Activated CD4-positive, alpha-beta T cell treated with anti-CD3 and anti-CD28 coated beads for 48 hours (primary cell): ENCODE measurements at regions not wholly inside any gene's neighbourhood (a gene's known extent, or its start where the extent isn't known, plus 50 kb on each side); places are given as distances from the start of the nearest gene placed in this dataset.
A peak's percentile ranks its signal among the peaks of the same experiment; 100 is the strongest.
"Not testable (repeated sequence)": the region's sequence is repeated elsewhere in the genome, so short reads cannot be mapped to it uniquely, and the experiment has no call there.

Experiments used
- DNase-seq: peaks from one replicate; pipeline ENCODE4 v3.0.0-alpha.2; 2020

DNA sequence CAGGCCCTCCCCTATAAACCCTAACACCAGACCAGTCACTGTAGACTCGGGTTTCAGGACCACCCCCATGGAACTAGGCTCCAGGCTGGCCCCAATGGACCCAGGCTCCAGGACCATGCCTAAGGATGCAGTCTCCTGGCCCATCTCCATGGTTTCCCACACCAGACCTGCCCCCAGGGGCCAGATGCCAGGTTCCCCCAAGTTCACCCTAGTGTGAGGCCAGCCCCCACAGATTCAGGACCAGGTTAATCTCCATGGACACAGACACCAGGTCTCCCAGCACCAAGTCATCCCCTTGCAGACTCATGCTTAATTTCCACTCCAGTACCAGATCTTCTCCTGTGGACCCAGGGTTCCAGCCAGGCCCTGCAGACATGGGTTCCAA lies 103.8 kb upstream of the LANCL2 start:
- DNase-seq: no peak

DNA sequence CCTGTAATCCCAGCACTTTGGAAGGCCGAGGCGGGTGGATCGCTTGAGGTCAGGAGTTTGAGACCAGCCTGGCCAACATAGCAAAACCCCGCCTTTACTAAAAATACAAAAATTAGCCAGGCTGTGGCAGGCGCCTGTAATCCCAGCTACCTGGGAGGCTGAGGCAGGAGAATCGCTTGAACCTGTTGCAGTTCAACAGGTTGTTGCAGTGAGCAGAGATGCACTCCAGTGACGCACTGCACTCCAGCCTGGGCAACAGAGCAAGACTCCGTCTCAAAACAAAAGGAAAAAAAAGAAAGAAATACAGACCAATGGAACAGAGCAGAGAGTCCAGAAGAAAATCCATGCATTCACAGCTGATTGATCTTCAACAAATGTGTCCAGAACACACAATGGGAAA lies 99.8 kb upstream of the LANCL2 start:
- DNase-seq: not testable (repeated sequence)

GRCh38 chr7:55265836-55266642 lies 99.1 kb upstream of the LANCL2 start:
- no peak for DNase-seq

GRCh38 chr7:55271069-55271626 lies 94.0 kb upstream of the LANCL2 start:
- no peak for DNase-seq

DNA sequence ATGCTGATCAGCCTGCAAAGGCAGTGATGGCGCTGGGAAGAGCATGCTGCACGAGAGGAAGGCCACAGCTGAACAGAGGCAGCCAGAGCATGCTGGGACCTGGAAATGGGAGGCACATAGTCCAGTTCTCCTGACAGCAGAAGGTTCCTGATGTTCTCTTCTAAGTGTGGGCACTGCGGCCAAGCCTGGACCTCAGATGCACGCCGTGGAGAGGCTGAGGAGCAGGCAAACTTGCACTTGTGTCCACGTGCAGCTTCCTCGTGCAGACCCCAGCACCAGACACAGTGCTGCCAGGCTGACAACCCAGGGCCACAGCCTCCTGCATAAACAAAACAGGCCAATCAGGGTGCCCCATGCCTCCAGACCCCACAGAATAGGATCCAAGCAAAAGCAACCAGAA lies 93.5 kb upstream of the LANCL2 start:
- DNase-seq: no peak

DNA sequence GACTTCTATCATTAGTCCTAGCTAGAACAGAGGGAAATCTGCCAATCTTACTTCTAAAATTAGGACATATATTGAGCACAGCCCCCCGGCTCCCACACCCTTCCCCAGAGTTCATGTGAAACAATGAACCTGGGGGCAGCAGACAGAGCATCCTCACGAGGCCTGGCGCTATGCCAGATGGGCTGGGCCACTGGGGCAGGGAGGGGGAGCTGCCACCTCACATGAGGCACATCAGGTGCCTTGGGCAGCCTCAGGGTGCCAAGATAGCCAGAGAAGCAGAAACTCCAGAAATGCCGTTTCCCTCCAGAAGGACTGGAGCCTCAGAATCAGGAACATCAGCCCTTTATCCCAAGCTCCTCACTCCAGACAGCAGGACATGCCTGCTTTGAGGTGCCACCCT lies 92.8 kb upstream of the LANCL2 start:
- no peak for DNase-seq

- DNase-seq: no peak
These were observed 91.8 kb upstream of the LANCL2 start for GRCh38 chr7:55273186-55273980.

GRCh38 chr7:55274156-55274555 lies 91.0 kb upstream of the LANCL2 start:
- no peak for DNase-seq

DNA sequence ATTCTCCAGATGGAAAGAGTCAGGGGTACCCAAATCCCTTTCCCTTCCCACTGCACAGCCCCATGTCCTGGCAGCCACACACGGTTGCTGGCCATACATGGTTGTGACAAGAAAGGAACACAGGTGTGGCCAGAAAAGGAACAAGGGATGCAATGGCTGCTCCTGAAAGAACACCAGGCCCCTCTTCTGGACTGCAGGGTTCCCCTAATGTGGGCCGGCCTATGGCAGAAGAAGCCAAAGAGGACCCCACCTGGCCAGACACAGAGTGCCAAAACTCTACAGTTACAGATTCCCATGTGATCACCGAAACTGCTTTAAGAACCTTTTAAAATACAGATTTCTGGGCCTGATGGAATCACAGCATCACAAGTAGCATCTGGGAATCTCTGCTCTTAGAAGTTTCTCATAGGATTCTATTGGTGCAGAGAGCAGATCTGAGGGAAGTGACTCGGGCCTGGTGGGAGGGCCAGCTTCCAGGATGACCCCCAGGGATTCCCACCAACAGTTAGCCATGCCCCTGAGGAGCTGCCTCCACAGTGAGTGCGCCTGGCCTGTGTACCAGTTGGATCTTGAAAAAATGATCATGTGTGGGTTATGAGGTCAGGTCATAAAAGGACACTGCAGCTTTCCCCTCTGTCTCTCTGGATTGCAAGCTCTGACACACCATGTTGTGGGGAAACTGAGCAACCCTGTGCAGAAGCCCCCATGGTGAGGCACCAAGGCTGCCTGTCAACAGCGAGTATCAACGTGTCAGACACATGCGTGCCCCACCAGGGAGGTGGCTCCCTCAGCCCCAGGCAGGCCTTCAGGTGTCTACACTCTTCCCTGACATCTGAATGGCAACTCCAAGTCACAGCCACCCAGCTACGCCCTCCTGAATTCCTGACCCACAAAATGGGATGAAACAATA lies 89.6 kb upstream of the LANCL2 start:
- DNase-seq: no peak

DNA sequence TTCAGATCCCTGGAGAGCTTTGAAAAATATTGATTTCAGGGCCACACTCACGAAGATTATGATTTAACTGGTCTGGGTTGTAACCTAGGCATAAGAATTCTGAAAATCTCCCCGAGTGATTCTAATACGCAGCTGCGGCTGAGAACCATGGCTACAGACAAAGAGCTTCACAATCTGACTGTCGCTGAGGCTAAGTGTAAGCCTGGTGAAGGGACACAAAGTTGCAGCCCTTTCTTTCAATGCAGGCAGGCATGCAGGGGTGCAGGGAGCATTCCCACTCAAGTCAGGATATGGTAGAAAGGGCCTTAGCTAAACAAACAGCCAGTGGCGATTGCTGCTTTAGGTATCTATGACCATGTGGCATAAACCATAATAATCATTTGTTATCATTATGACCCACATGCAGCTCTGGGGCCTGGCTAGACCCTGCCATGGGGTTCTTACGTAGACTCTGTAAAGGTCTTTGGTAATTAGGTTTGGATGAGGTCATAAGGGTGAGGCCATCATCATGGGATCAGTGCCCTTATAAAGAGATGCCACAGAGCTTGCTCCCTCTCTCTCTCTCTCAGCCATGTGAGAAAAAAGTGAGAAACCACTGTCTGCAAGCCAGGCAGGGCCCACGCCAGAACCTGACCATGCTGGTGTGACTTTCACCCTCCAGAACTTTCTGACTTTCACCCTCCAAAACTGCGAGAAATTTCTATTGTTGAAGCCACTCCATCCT lies 88.4 kb upstream of the LANCL2 start:
- DNase-seq: no peak

DNA sequence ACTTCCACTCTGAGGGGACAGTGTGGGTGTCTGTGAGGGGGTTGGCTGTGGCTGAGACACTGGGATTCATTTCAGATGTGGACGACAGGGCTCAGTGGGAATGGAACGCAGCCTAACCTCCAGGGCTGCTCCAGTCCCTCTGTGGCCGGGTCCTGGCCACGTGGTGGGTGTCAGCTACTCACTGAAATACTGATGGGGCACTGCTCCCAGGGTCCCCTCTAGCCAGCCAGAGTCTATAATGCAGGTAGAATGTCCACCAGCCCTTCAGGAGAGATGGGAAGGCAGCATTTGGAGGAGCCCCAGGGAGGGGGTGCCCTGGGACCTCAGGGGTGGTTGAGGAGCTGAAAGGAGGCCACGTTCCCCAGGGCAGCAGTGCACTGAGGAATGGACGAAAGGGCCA lies 87.2 kb upstream of the LANCL2 start:
- no peak for DNase-seq

- no peak for DNase-seq
These were observed 86.8 kb upstream of the LANCL2 start for GRCh38 chr7:55278321-55278720.

DNA sequence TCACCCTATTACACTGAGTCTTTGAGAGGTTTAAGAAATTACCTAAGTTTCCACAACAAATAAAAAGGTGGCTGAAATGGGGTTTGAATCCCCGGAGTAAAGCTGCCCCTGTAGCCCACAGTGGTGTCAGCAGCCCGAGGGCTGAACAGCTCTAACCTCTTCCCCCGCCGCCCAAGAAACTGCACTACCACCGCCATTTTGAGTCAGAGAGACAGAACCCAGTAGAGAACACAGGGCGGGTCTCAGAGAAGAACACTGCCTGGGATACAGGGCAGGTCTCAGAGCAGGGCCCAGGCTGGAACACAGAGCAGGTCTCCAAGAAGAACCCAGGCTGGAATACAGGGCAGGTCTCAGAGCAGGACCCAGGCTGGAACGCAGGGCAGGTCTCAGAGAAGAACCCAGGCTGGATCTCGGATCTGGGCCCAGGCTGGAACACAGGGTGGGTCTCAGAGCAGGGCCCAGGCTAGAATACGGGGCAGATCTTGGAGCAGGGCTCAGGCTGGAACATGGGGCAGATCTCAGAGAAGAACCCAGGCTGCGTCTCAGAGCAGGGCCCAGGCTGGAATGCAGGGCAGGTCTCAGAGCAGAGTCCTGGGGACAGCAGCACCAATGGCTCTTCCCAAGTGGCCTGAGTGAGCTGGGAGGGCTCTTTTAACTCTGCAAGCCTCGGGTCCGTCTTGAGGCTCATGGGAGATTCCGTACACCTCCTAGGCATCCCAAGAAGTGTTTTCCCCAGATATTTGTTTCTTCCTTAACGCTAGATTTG lies 85.9 kb upstream of the LANCL2 start:
- DNase-seq: no peak

DNA sequence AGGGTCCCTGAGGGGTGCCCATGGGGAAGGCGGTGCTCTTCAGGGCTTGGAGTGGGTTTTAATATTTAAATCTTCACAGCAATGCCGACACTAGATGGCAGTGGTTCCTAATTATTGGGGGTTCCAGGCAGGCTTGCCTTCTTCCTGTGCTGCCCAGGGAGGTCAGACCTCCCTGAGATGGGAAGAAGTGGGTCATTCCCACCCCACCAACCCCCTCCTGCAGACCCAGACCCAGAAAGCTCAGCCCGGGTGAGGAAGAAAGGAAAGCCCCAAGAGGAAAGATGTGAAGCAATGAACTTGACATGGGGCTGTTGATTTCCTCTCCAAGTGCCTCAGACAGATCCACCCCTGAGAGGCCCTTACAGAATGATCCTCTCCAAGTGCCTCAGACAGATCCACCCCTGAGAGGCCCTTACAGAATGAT lies 85.1 kb upstream of the LANCL2 start:
- peak; percentile 68 for DNase-seq

DNA sequence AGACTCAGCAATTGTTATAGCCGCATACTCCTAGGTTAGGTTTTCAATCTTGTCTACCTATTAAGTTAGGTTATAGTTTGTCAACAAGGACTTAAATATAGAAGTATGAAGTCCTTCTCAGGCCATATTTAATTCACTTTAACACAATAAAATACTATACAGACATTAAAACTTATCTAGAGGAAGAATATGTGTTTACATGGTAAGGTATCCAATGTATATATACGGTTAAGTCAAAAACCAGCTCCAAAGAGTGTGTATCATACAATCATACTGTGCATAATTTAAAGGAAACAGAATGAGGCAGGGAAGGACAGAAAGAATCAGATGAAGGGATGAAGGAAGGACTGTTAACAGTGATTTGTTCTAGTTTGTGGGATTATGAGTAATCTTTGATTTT lies 79.5 kb upstream of the LANCL2 start:
- no peak for DNase-seq

DNA sequence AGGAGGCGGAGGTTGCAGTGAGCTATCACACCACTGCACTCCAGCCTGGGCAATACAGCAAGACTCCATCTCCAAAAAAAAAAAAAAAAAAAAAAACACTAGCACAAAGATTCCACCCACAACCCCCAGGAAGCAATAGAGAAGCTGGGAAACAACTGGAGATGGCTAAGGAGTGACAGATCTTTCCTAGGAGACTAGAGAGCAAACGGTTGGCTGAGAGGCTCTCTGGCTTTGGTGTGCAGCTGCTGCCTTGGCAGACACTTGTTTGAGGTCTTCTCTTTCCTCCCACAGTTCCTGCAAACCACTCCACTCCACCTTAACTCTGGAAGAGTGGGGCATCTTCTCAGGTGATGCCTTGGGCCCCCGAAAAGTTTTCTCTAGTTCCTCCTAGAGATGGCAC lies 78.5 kb upstream of the LANCL2 start:
- DNase-seq: no peak

DNA sequence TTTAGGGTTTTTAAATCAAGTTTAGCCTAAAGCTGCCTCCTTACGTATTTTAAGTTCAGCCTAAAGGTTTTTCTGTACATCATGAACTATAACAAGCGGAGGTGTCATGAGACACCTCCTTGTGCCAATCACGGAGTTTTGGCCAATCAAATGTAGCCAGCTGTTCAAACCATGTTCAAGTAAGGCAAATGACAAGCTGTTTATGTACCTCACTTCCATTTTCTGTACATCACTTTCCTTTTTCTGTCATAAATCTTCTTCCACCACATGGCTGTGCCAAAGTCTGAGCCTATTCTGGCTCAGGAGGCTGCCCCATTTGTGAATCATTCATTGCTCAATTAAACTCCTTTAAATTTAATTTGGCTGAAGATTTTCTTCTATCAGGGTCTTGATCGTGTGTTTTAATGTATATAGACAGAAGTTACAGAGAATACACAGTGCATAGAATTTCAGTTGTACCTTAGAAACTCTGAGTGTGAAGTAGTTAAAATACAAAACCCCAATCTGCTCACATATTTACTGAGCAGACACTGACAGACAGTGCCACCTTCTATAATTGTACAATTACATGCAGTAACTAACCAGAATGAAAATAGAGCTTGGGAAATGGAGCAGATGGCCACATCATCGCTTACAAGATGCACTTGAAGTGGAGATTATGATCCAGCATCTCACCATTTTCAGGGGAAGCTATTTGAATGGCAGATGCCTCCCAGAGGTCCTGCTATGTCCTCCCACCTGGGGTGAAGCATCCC lies 76.9 kb upstream of the LANCL2 start:
- no peak for DNase-seq

DNA sequence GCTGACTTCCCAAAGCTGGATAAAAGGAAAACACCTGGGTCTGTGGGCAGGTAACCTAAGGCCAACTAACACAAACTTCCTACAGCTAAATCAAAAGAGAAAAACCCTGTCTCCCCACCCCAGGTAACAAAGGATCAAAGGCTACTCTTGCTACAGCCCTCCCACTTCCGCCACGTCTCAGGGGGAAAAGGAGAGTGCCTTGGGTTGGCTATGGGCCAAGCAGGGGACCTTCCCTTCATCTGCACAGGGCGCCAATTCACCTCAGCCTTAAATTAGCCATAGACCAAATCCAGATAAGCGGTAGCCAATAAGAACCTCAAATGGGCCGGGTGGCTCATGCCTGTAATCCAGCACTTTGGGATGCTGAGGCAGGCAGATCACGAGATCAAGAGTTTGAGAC lies 69.1 kb upstream of the LANCL2 start:
- no peak for DNase-seq

GRCh38 chr7:55299273-55299967 lies 65.7 kb upstream of the LANCL2 start:
- no peak for DNase-seq

DNA sequence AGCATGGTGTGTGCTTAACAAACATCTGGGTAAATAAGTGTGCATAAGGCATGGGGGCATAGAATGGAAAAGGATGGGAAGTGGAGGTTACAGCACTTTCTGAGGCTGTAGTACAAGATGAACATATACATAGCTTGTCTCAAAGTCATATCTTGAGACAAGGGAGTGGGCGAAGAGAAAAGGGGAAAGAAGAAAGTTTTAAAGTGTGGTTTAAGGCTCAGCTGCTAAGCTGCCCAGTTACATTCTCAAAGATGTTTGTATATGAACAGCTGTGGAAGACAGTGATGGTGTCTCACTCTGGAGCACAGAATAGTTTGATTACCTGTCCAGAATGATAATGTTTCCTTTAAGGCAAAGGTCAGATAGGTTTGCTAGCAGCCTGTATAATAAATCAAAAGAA lies 61.9 kb upstream of the LANCL2 start:
- no peak for DNase-seq
